Stomach (tissue), 4 donors: ENCODE measurements at regions not wholly inside any gene's neighbourhood (a gene's known extent, or its start where the extent isn't known, plus 50 kb on each side); places are given as distances from the start of the nearest gene placed in this dataset.

ENCODE experiments used
- EP300 ChIP-seq: sonication (generic); formaldehyde crosslinking; IDR thresholded peaks from one replicate; pipeline ENCODE4 v1.6.1; 2017; ENCODE audit warnings: antibody characterized with exemption
- TF ChIP-seq, protein P1 (sequence below), 7 experiments: fragments of 450-650 bp in 4 of 7; fragments of 200-600 bp in 3 of 7; sonication (generic) in 3 of 7; IDR thresholded peaks; one replicate each; pipeline ENCODE4 v1.5.1; 2016 to 2019; ENCODE audit warnings: antibody characterized with exemption in 7 of 7, control low read depth in 2 of 7, mild to moderate bottlenecking in 1 of 7

DNA sequence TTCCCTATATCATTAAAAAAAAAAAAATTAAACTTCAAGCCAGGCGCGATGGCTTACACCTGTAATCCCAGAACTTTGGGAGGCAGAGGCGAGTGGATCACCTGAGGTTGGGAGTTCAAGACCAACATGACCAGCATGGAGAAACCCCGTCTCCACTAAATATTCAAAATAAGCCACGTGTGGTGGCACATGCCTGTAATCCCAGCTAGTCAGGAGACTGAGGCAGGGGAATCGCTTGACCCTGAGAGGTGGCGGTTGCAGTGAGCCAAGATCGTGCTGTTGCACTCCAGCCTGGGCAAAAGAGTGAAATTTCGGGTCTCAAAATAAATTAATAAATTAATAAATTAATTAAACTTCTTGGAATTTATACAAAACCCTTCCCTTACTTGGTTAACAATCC is 358.6 kb upstream of the CDH9 start:
- TF ChIP-seq, protein P1, sequence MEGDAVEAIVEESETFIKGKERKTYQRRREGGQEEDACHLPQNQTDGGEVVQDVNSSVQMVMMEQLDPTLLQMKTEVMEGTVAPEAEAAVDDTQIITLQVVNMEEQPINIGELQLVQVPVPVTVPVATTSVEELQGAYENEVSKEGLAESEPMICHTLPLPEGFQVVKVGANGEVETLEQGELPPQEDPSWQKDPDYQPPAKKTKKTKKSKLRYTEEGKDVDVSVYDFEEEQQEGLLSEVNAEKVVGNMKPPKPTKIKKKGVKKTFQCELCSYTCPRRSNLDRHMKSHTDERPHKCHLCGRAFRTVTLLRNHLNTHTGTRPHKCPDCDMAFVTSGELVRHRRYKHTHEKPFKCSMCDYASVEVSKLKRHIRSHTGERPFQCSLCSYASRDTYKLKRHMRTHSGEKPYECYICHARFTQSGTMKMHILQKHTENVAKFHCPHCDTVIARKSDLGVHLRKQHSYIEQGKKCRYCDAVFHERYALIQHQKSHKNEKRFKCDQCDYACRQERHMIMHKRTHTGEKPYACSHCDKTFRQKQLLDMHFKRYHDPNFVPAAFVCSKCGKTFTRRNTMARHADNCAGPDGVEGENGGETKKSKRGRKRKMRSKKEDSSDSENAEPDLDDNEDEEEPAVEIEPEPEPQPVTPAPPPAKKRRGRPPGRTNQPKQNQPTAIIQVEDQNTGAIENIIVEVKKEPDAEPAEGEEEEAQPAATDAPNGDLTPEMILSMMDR (IDR thresholded peaks at IDR 0.05): no peak
- TF ChIP-seq EP300: no peak
